ENCODE measurements at regions not wholly inside any gene's neighbourhood (a gene's known extent, or its start where the extent isn't known, plus 50 kb on each side); places are given as distances from the start of the nearest gene placed in this dataset.

GRCh38 chr9:79883073-79883645 is 311.4 kb downstream of the TLE4 start:
- ATAC-seq: peak; percentile 37; the same call in 2 of the 3 replicates
- POLR2A ChIA-PET: no interaction called here
- Histone ChIP-seq H2AFZ (ENCODE audit: control insufficient read depth, low read depth, low read length) (no peak overlapping the region), H3K4me1 (ENCODE audit: control insufficient read depth, insufficient read depth, low read length) (no peaks in the 10 kb centered on the region; the same call in 1 of the 2 replicates), H3K9me3 (replicated peaks; ENCODE audit: control insufficient read depth, insufficient read depth, low read length) (no peaks in the 10 kb centered on the region), H3K27ac (ENCODE audit: control insufficient read depth, insufficient read depth) (no peak overlapping the region), H3K36me3 (ENCODE audit: control insufficient read depth in 2 of 2, insufficient read depth in 2 of 2, low read length in 1 of 2) (no peaks in the 10 kb centered on the region), H4K20me1 (ENCODE audit: control insufficient read depth, insufficient read depth) (no peaks in the 10 kb centered on the region), H3K4me2 (ENCODE audit: control insufficient read depth, insufficient read depth) (no peak overlapping the region), H3K27me3 (replicated peaks in 1 of 2; ENCODE audit: control insufficient read depth in 2 of 2, insufficient read depth in 2 of 2, low read length in 1 of 2) (no peaks in the 10 kb centered on the region), H3K4me3 (no peak overlapping the region), H3K79me2 (ENCODE audit: control insufficient read depth, insufficient read depth, low read length) (no peaks in the 10 kb centered on the region), H3K9ac (ENCODE audit: control insufficient read depth, insufficient read depth, low read length) (no peak overlapping the region)
- intact Hi-C loops (cut with micrococcal nuclease; ENCODE audit: unreplicated experiment) (no loop called here), in situ Hi-C loops (cut with MboI) (no loop called here)
- WGBS (ENCODE audit: insufficient coverage, insufficient replicate concordance, low lambda C conversion rate, missing lambda C conversion rate): 38% methylated on average over 3 of the region's 3 CpGs
- TF ChIP-seq ELK1 (IDR thresholded peaks at IDR 0.05; ENCODE audit: low read depth, low read length) (no peak), IRF5 (IDR thresholded peaks at IDR 0.05; ENCODE audit: borderline replicate concordance) (no peak), TCF3 (IDR thresholded peaks at IDR 0.05; ENCODE audit: borderline replicate concordance, insufficient read depth, low read depth, low read length) (no peak), PAX5 (IDR thresholded peaks at IDR 0.05; ENCODE audit: borderline replicate concordance, low read depth, low read length) (no peak), CBX3 (IDR thresholded peaks at IDR 0.05; ENCODE audit: borderline replicate concordance, low read depth) (no peak), JUNB (IDR thresholded peaks at IDR 0.05) (no peak), SMARCA5 (IDR thresholded peaks at IDR 0.05) (no peak), PRDM15 (CRISPR knock-in tag; IDR thresholded peaks at IDR 0.05) (no peak)
- CTCF ChIA-PET: no interaction called here
- no peak for DNase-seq (ENCODE audit: low read depth, low spot score)
- RAD21 ChIA-PET (ENCODE audit: unreplicated experiment): no interaction called here
- BruUV-seq (replicated peaks): no TSS peak
- FAIRE-seq: no peak
- SMC1A ChIA-PET (ENCODE audit: uncharacterized antibody, unreplicated experiment): no interaction called here

All from GM12878 (cell line).